Sigmoid colon (tissue), 6 donors: ENCODE measurements at regions not wholly inside any gene's neighbourhood (a gene's known extent, or its start where the extent isn't known, plus 50 kb on each side); places are given as distances from the start of the nearest gene placed in this dataset.

Experiments
- DNase-seq: peaks from one replicate; pipeline ENCODE4 v3.0.0-alpha.2; 2019
- H3K27ac ChIP-seq, 4 donors: fragments of 200-600 bp; sonication (generic); one replicate each; pipeline ENCODE4 v1.5.1; 2016 to 2019; ENCODE audit warnings: mild to moderate bottlenecking in 1 of 4
- H3K27me3 ChIP-seq, 3 donors: fragments of 200-600 bp; sonication (generic); one replicate each; pipeline ENCODE4 v1.5.1; 2019; ENCODE audit warnings: mild to moderate bottlenecking in 1 of 3
- H3K36me3 ChIP-seq, 4 donors: fragments of 200-600 bp; sonication (generic); one replicate each; pipeline ENCODE4 v1.5.1; 2016 to 2019
- H3K4me1 ChIP-seq, 4 donors: fragments of 200-600 bp; sonication (generic); one replicate each; pipeline ENCODE4 v1.5.1; 2017 to 2019
- H3K4me3 ChIP-seq, 4 donors: fragments of 200-600 bp; sonication (generic); one replicate each; pipeline ENCODE4 v1.5.1; 2017 to 2019; ENCODE audit warnings: mild to moderate bottlenecking in 2 of 4, moderate library complexity in 1 of 4
- H3K9me3 ChIP-seq, 4 donors: fragments of 200-600 bp in 3 of 4; sonication (generic) in 3 of 4; one replicate each; pipeline versions ENCODE4 v1.5.1 to v1.6.1; 2013 to 2019
- EP300 ChIP-seq, 4 donors: sonication (generic); formaldehyde crosslinking; IDR thresholded peaks; one replicate each; pipeline ENCODE4 v1.6.1; 2017; ENCODE audit warnings: antibody characterized with exemption in 4 of 4
- POLR2A ChIP-seq, 2 donors: fragments of 450-650 bp; IDR thresholded peaks; one replicate each; pipeline ENCODE4 v1.6.1; 2016; ENCODE audit warnings: antibody characterized with exemption in 2 of 2, mild to moderate bottlenecking in 2 of 2, moderate library complexity in 2 of 2
- POLR2AphosphoS5 ChIP-seq, 4 donors: sonication (generic); formaldehyde crosslinking; IDR thresholded peaks; one replicate each; pipeline ENCODE4 v1.6.1; 2017; ENCODE audit warnings: antibody characterized with exemption in 4 of 4
- WGBS, 2 donors: extraction: QIAGEN DNeasy Blood & Tissue Kit; methylation state at CpG; one replicate each; pipeline ENCODE4 v1.1.7; 2013; 5-methylcytosine and 5-hydroxymethylcytosine counted together
- intact Hi-C: fragments of 100-400 bp; cut with DNase I; formaldehyde crosslinking; loops from one replicate; pipeline ENCODE4 v1.15.1; 2023
- TF ChIP-seq, protein P1 (sequence below), 4 experiments: fragments of 450-650 bp in 3 of 4; fragments of 200-600 bp in 1 of 4; IDR thresholded peaks; one replicate each; pipeline ENCODE4 v1.5.1; 2016 to 2019; ENCODE audit warnings: antibody characterized with exemption in 4 of 4, mild to moderate bottlenecking in 3 of 4, moderate library complexity in 2 of 4
- donor health status: healthy with polysubstance abuse.
- donor health status: healthy.

DNA sequence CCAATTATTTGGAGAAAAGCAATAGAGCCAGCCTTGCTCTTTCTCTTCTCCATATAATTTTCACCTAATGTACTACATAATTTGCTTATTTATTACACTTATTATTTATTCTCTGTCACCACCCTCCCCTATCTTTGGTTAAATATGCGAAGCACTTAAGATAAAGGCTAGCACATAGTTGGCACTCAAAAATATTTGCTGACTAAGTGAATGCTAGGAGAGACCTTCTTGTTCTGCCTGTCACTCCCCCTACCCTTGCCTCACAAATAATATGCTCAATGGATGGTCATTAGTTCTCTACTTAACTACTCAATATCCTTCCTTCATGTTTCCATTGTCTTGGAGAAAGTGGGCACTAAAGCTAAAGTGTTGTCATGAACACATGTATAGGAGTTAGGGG is 139.7 kb upstream of the ZC3H11B start:
- Histone ChIP-seq H3K27me3 (no peaks in the 10 kb centered on the region), H3K36me3 (no peaks in the 10 kb centered on the region), H3K4me3 (no peak overlapping the region), H3K4me1 (peaks cover 0 to 11% (median 3%) of the 10 kb centered on the region in 4 donors), H3K9me3 (no peaks in the 10 kb centered on the region), H3K27ac (no peak overlapping the region)
- DNase-seq: no peak
- intact Hi-C loops: no loop called here
- no peak for TF ChIP-seq EP300 (IDR thresholded peaks at IDR 0.05)
- 0 to 52% methylated on average over 1 of the region's 1 CpG for WGBS, 2 donors

DNA sequence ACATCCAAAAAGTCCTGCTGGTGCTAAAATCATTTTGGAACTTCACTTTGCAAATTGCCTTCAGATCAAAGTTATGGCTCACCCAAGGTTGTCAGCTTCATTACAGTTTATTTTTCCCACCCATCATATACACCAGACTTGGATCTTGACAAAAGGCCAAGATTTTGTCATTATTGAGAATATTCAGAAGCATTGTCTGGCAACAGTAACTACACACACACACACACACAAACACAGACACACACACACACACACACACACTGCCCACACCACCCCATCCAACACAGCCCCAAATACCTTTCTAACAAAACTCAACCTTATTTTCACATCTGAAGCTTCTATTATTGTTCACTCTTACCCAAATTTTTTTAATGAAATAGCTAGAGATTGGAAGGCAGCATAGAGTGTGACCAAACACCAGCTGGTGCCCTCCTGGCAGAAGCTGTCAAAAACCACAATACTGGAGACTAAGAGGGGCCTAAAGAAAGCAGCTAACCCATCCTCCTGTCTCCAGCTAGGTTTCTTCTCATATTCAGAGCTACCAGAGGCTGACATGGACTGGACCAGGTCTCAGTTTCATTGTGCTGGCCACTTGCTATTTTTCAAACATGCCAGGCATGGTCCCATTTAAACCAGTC is 139.1 kb upstream of the ZC3H11B start:
- Histone ChIP-seq H3K27me3 (no peaks in the 10 kb centered on the region), H3K4me3 (no peak overlapping the region), H3K4me1 (peaks cover 0 to 11% (median 3%) of the 10 kb centered on the region in 4 donors), H3K27ac (no peak overlapping the region), H3K9me3 (no peaks in the 10 kb centered on the region), H3K36me3 (no peaks in the 10 kb centered on the region)
- intact Hi-C loops: no loop called here
- no peak for DNase-seq
- TF ChIP-seq EP300 (IDR thresholded peaks at IDR 0.05) (no peak), POLR2AphosphoS5 (IDR thresholded peaks at IDR 0.05) (no peak), POLR2A (IDR thresholded peaks at IDR 0.05) (no peak)
- TF ChIP-seq, protein P1, sequence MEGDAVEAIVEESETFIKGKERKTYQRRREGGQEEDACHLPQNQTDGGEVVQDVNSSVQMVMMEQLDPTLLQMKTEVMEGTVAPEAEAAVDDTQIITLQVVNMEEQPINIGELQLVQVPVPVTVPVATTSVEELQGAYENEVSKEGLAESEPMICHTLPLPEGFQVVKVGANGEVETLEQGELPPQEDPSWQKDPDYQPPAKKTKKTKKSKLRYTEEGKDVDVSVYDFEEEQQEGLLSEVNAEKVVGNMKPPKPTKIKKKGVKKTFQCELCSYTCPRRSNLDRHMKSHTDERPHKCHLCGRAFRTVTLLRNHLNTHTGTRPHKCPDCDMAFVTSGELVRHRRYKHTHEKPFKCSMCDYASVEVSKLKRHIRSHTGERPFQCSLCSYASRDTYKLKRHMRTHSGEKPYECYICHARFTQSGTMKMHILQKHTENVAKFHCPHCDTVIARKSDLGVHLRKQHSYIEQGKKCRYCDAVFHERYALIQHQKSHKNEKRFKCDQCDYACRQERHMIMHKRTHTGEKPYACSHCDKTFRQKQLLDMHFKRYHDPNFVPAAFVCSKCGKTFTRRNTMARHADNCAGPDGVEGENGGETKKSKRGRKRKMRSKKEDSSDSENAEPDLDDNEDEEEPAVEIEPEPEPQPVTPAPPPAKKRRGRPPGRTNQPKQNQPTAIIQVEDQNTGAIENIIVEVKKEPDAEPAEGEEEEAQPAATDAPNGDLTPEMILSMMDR (IDR thresholded peaks at IDR 0.05): no peak

GRCh38 chr1:219749370-219749769 is 136.5 kb upstream of the ZC3H11B start:
- Histone ChIP-seq H3K36me3 (no peaks in the 10 kb centered on the region), H3K27me3 (no peaks in the 10 kb centered on the region), H3K9me3 (no peaks in the 10 kb centered on the region), H3K4me1 (peaks cover 0 to 11% (median 3%) of the 10 kb centered on the region in 4 donors), H3K27ac (no peak overlapping the region), H3K4me3 (no peak overlapping the region)
- intact Hi-C loops: no loop called here
- TF ChIP-seq POLR2A (IDR thresholded peaks at IDR 0.05) (no peak), EP300 (IDR thresholded peaks at IDR 0.05) (no peak), POLR2AphosphoS5 (IDR thresholded peaks at IDR 0.05) (no peak)
- TF ChIP-seq, protein P1 (IDR thresholded peaks at IDR 0.05): no peak
- WGBS, 2 donors: 39 to 68% methylated on average over 2 of the region's 2 CpGs
- DNase-seq: no peak

DNA sequence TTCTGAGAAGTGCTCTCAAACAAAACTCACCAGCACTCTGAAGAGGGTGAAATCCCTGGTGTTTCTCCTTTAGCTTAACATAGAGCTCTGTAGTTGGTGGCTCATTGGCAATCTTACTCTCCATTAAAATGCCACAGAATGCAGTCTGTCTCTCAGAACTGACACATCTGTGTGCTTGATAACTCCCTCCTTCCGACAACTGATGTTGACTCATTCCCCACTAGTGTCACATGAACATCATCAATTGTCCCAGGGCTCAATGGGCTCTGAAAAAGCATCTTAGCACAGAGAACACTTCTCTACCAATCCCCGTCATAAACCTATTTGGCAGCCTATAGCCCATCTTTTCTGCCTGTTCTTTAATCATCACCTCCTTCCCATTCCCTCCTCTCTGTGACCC is 133.2 kb upstream of the ZC3H11B start:
- 89 to 93% methylated on average over 2 of the region's 2 CpGs for WGBS, 2 donors
- TF ChIP-seq, protein P1 (IDR thresholded peaks at IDR 0.05): no peak
- TF ChIP-seq EP300 (IDR thresholded peaks at IDR 0.05): no peak
- TF ChIP-seq POLR2AphosphoS5 (IDR thresholded peaks at IDR 0.05): no peak
- no peak for TF ChIP-seq POLR2A (IDR thresholded peaks at IDR 0.05)

GRCh38 chr1:219744652-219745469 is 132.0 kb upstream of the ZC3H11B start:
- no peaks in the 10 kb centered on the region for H3K9me3 ChIP-seq

More for the DNA sequence above, 133.2 kb upstream of the ZC3H11B start:
- H3K27me3 ChIP-seq: no peaks in the 10 kb centered on the region
- H3K9me3 ChIP-seq: no peaks in the 10 kb centered on the region
- no peak overlapping the region for H3K4me3 ChIP-seq
- no peaks in the 10 kb centered on the region for H3K36me3 ChIP-seq
- no peak for DNase-seq
- no peak overlapping the region for H3K27ac ChIP-seq
- no peaks in the 10 kb centered on the region for H3K4me1 ChIP-seq
- intact Hi-C loops: no loop called here

More at GRCh38 chr1:219744652-219745469, 132.0 kb upstream of the ZC3H11B start:
- Histone ChIP-seq H3K36me3 (no peaks in the 10 kb centered on the region), H3K4me1 (no peaks in the 10 kb centered on the region), H3K4me3 (no peak overlapping the region), H3K27ac (no peak overlapping the region), H3K27me3 (no peaks in the 10 kb centered on the region)
- TF ChIP-seq, protein P1 (IDR thresholded peaks at IDR 0.05): no peak
- no peak for TF ChIP-seq POLR2A (IDR thresholded peaks at IDR 0.05)
- TF ChIP-seq EP300 (IDR thresholded peaks at IDR 0.05): no peak
- TF ChIP-seq POLR2AphosphoS5 (IDR thresholded peaks at IDR 0.05): no peak
- no peak for DNase-seq
- WGBS, 2 donors: 42 to 62% methylated on average over 3 of the region's 3 CpGs
- intact Hi-C loops: no loop called here
